Adrenal gland (tissue), 5 donors: ENCODE measurements at regions not wholly inside any gene's neighbourhood (a gene's known extent, or its start where the extent isn't known, plus 50 kb on each side); places are given as distances from the start of the nearest gene placed in this dataset.

ENCODE experiments used
- POLR2A ChIP-seq, 2 donors: fragments of 450-650 bp; IDR thresholded peaks; one replicate each; pipeline ENCODE4 v1.6.1; 2017; ENCODE audit warnings: antibody characterized with exemption in 2 of 2, mild to moderate bottlenecking in 2 of 2, moderate library complexity in 1 of 2
- TF ChIP-seq, protein P1 (sequence below), 6 experiments: fragments of 450-650 bp in 4 of 6; fragments of 200-600 bp in 2 of 6; sonication (generic) in 1 of 6; IDR thresholded peaks; 1 replicate in 5 of 6; 2 replicates in 1 of 6; pipeline versions ENCODE4 v1.5.1 to v1.8.0; 2016 to 2021; ENCODE audit warnings: antibody characterized with exemption in 6 of 6, mild to moderate bottlenecking in 2 of 6, moderate library complexity in 1 of 6
- donor health status: DM: no; HTN: no; CAD: no.

DNA sequence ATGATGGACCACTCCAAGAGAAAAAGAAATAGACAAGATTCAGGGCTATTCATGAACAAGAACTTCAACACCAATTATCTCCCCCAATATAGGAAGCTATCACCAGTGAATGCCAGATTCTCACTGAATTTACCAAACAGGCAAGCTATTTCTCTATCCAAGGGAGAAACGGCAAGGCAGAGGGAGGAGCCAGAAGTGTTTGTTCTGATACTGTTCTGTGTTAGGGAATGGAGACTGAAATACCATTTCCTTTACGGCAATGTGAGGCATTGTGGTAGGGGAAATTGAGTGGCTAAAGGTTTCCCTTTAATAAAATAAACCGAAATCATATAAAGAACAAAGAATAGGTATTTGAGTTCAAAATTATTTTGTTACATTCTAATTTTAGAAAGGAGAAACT, 68.0 kb upstream of the ALDH1A1 start:
- no peak for TF ChIP-seq POLR2A (IDR thresholded peaks at IDR 0.05)
- TF ChIP-seq, protein P1, sequence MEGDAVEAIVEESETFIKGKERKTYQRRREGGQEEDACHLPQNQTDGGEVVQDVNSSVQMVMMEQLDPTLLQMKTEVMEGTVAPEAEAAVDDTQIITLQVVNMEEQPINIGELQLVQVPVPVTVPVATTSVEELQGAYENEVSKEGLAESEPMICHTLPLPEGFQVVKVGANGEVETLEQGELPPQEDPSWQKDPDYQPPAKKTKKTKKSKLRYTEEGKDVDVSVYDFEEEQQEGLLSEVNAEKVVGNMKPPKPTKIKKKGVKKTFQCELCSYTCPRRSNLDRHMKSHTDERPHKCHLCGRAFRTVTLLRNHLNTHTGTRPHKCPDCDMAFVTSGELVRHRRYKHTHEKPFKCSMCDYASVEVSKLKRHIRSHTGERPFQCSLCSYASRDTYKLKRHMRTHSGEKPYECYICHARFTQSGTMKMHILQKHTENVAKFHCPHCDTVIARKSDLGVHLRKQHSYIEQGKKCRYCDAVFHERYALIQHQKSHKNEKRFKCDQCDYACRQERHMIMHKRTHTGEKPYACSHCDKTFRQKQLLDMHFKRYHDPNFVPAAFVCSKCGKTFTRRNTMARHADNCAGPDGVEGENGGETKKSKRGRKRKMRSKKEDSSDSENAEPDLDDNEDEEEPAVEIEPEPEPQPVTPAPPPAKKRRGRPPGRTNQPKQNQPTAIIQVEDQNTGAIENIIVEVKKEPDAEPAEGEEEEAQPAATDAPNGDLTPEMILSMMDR (IDR thresholded peaks at IDR 0.05): no peak
